Endodermal cell (in vitro differentiated cells): ENCODE measurements at regions not wholly inside any gene's neighbourhood (a gene's known extent, or its start where the extent isn't known, plus 50 kb on each side); places are given as distances from the start of the nearest gene placed in this dataset.

Experiments
- DNase-seq: peaks from one replicate; pipeline ENCODE4 v3.0.0-alpha.2; 2017
- H3K27ac ChIP-seq: 2 replicates; pipeline ENCODE4 v1.5.1; 2013; ENCODE audit warnings: mild to moderate bottlenecking, low read depth, low read length, moderate library complexity
- H3K27me3 ChIP-seq: 2 replicates; pipeline ENCODE4 v1.6.1; 2013; ENCODE audit warnings: mild to moderate bottlenecking, low read length, moderate library complexity; ENCODE audit not compliant: insufficient read depth, control insufficient read depth, poor library complexity, severe bottlenecking
- H3K36me3 ChIP-seq: 2 replicates; pipeline ENCODE4 v1.7.0; 2013; ENCODE audit warnings: mild to moderate bottlenecking, low read length, moderate library complexity; ENCODE audit not compliant: control insufficient read depth, insufficient read depth
- H3K4me1 ChIP-seq: one replicate; pipeline ENCODE4 v1.7.0; 2013; ENCODE audit warnings: low read length; ENCODE audit not compliant: control insufficient read depth, insufficient read depth
- H3K4me3 ChIP-seq: 2 replicates; pipeline ENCODE4 v1.5.1; 2013; ENCODE audit warnings: mild to moderate bottlenecking, low read length, moderate library complexity
- H3K9ac ChIP-seq: 2 replicates; pipeline ENCODE4 v1.6.1; 2013; ENCODE audit warnings: mild to moderate bottlenecking, low read length, moderate library complexity; ENCODE audit not compliant: poor library complexity, severe bottlenecking; ENCODE audit errors: extremely low read depth
- H3K9me3 ChIP-seq: 2 replicates; pipeline ENCODE4 v1.6.1; 2013; ENCODE audit warnings: mild to moderate bottlenecking, low read length, moderate library complexity; ENCODE audit not compliant: control insufficient read depth
- H3K27ac Mint-ChIP-seq: 2 replicates; pipeline ENCODE4 v1.8.0; 2020; ENCODE audit warnings: mixed read lengths
- H3K27me3 Mint-ChIP-seq: 2 replicates; pipeline ENCODE4 v1.8.0; 2021; ENCODE audit warnings: mild to moderate bottlenecking, mixed read lengths; ENCODE audit not compliant: insufficient read depth
- H3K36me3 Mint-ChIP-seq: 2 replicates; pipeline ENCODE4 v1.8.0; 2020; ENCODE audit warnings: low read depth, mixed read lengths
- H3K4me1 Mint-ChIP-seq: 2 replicates; pipeline ENCODE4 v1.8.0; 2020; ENCODE audit warnings: mixed read lengths
- H3K4me3 Mint-ChIP-seq: 2 replicates; pipeline ENCODE4 v1.8.0; 2020; ENCODE audit warnings: mild to moderate bottlenecking, moderate library complexity, mixed read lengths
- H3K9me3 Mint-ChIP-seq: 2 replicates; pipeline ENCODE4 v1.8.0; 2020; ENCODE audit warnings: mild to moderate bottlenecking, mixed read lengths
- WGBS, 2 experiments: methylation state at CpG; one replicate each; pipeline versions ENCODE4 v1.1.5 to v1.1.7; 2013; ENCODE audit warnings: missing lambda C conversion rate in 2 of 2, mixed read lengths in 1 of 2; ENCODE audit not compliant: insufficient coverage in 1 of 2, insufficient read length in 1 of 2; 5-methylcytosine and 5-hydroxymethylcytosine counted together
- TF ChIP-seq, protein P1 (sequence below): fragments of 200-600 bp; sonication (generic); conservative IDR thresholded peaks from 2 replicates; pipeline ENCODE4 v1.5.0; 2021; ENCODE audit warnings: antibody characterized with exemption, mild to moderate bottlenecking

DNA sequence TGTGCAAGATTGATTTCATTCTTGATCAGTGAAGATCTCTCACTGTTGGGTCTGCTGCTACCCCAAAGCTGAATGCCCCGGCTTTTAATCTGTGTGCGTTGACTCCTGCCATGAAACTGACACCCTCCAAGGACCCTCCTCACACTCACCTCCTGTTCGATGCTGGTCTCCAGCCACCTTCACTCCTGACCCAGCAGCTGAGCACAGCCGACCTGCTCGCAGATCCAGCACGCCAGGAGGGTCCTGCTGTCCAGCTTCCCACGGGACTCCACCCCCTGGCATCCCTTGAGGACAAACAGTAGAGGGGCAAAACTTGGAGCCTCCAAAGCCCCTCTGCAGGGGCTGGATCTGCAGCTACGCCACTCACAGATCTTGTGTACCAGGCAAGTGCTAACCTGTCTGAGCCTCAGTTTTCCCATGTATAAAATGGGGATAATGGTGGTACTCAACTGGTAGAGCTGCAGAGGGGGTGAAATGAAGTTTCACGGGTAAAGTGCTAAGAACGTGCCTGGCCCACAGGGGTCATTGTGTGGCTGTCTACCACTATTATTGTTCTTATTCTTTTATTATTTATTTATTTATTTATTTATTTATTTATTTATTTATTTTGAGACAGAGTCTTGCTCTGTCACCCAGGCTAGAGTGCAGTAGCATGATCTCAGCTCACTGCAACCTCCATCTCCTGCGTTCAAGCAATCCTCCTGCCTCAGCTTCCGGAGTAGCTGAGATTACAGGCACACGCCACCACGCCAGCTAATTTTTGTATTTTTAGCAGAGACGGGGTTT, 178.0 kb downstream of the PHETA1 start:
- DNase-seq: no peak
- no peaks in the 10 kb centered on the region for H3K27me3 ChIP-seq
- Mint-ChIP-seq H3K27me3 (no peaks in the 10 kb centered on the region), H3K4me3 (no peak overlapping the region), H3K4me1 (no peaks in the 10 kb centered on the region), H3K9me3 (no peaks in the 10 kb centered on the region), H3K36me3 (peaks cover 3% of the 10 kb centered on the region), H3K27ac (no peak overlapping the region)
- H3K4me3 ChIP-seq: no peak overlapping the region
- H3K36me3 ChIP-seq: peaks cover 8% of the 10 kb centered on the region
- no peak overlapping the region for H3K9ac ChIP-seq
- no peaks in the 10 kb centered on the region for H3K9me3 ChIP-seq
- no peaks in the 10 kb centered on the region for H3K4me1 ChIP-seq
- TF ChIP-seq, protein P1, sequence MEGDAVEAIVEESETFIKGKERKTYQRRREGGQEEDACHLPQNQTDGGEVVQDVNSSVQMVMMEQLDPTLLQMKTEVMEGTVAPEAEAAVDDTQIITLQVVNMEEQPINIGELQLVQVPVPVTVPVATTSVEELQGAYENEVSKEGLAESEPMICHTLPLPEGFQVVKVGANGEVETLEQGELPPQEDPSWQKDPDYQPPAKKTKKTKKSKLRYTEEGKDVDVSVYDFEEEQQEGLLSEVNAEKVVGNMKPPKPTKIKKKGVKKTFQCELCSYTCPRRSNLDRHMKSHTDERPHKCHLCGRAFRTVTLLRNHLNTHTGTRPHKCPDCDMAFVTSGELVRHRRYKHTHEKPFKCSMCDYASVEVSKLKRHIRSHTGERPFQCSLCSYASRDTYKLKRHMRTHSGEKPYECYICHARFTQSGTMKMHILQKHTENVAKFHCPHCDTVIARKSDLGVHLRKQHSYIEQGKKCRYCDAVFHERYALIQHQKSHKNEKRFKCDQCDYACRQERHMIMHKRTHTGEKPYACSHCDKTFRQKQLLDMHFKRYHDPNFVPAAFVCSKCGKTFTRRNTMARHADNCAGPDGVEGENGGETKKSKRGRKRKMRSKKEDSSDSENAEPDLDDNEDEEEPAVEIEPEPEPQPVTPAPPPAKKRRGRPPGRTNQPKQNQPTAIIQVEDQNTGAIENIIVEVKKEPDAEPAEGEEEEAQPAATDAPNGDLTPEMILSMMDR: no peak
- WGBS, 2 experiments: 91 to 93% methylated on average over 8 to 14 of the region's 15 CpGs
- no peak overlapping the region for H3K27ac ChIP-seq

DNA sequence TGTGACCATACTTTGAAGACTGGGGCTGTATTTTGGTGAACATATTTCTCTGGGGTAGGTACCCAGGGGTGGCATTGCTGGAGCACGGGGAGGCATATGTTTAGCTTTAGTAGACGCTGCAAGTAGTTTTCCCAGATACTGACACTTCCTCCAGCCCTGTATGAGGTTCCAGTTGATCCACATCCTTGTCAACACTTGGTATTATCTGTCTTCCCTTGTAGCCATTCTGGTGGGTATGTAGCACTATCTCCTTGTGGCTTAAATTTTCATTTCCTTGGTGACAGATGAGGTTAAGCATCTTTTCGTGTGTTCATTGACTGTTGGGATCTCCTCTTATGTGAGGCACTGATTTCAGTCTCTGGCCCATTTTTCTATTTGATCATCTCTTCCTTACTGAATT, 179.1 kb downstream of the PHETA1 start:
- Histone ChIP-seq H3K27me3 (no peaks in the 10 kb centered on the region), H3K4me3 (no peak overlapping the region), H3K9ac (no peak overlapping the region), H3K27ac (no peak overlapping the region), H3K9me3 (no peaks in the 10 kb centered on the region), H3K36me3 (peaks cover 8% of the 10 kb centered on the region), H3K4me1 (no peaks in the 10 kb centered on the region)
- 91 to 95% methylated on average over 1 to 3 of the region's 3 CpGs for WGBS, 2 experiments
- H3K27ac Mint-ChIP-seq: no peak overlapping the region
- no peaks in the 10 kb centered on the region for H3K9me3 Mint-ChIP-seq
- TF ChIP-seq, protein P1: no peak
- H3K36me3 Mint-ChIP-seq: peaks cover 3% of the 10 kb centered on the region
- DNase-seq: no peak
- no peak overlapping the region for H3K4me3 Mint-ChIP-seq
- no peaks in the 10 kb centered on the region for H3K4me1 Mint-ChIP-seq
- no peaks in the 10 kb centered on the region for H3K27me3 Mint-ChIP-seq

DNA sequence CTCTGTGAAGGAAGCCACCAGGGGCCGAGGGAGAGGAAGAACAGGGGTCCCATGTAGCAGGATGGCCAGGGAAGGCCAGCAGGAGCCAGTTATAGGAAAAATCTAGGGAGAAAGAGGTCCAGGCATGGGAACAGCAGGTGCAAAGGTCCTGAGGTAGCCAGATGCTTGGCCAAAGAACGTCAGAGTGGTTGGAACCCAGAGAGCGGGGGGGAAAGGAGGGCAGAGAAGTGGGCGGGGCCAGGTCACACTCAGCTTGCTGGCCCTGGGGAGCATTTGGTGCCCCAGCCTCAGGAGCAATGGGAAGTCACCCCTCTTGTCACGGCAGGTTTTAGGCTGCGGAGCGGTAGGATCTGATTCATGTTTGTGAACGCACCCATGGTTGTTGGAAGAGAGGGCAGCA, 180.5 kb downstream of the PHETA1 start:
- no peak overlapping the region for H3K4me3 Mint-ChIP-seq
- WGBS, 2 experiments: 90 to 91% methylated on average over 8 of the region's 8 CpGs
- Histone ChIP-seq H3K9me3 (no peaks in the 10 kb centered on the region), H3K4me1 (no peaks in the 10 kb centered on the region), H3K4me3 (no peak overlapping the region), H3K27me3 (no peaks in the 10 kb centered on the region), H3K27ac (no peak overlapping the region), H3K36me3 (peaks cover 8% of the 10 kb centered on the region), H3K9ac (no peak overlapping the region)
- H3K4me1 Mint-ChIP-seq: no peaks in the 10 kb centered on the region
- no peaks in the 10 kb centered on the region for H3K27me3 Mint-ChIP-seq
- peaks cover 3% of the 10 kb centered on the region for H3K36me3 Mint-ChIP-seq
- no peak overlapping the region for H3K27ac Mint-ChIP-seq
- DNase-seq: no peak
- TF ChIP-seq, protein P1: no peak
- H3K9me3 Mint-ChIP-seq: no peaks in the 10 kb centered on the region
